NK-92 treated with Interleukin-12 subunit alpha and Interleukin-12 subunit beta, amount 100 ng/mL, for 24 hours (cell line): ENCODE measurements at regions not wholly inside any gene's neighbourhood (a gene's known extent, or its start where the extent isn't known, plus 50 kb on each side); places are given as distances from the start of the nearest gene placed in this dataset.

Experiments
- DNase-seq: peaks from one replicate; lab custom pipeline; 2025; lab: John Stamatoyannopoulos, UW

DNA sequence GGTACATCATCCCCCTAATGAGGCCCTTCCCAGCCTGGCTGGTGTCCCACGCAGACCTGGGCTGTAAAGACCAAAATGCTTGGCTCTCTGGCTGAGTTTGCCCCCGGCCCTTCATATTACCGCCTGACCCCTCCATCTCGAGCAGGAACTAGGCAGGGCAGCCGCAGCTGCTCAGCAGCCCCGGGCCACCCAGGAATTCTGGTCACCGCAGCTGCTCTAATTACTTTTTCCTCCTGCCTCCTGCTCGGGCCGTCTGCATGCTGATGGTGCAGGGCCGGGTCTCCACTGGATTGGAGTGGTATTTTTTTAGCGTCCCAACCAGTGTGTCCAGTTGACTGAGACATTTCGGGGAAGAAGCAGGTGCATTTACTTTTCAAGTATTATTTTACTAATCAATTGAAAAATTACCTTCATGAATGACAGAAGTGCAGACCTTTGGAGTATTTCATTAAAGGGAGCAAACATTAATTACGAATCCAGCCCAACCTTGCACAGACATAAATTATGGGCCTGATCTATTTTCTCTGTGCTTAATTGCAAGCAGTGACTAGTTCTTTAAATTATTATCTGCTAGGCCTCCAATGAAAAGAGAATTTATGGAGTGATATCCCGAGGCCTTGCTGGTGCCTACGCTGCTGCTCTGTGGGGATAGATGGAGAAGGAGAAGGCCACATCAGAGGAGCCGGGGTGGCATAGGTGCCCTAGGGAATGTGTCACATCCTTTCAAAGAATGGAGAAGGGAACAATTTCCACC, 176.2 kb downstream of the CYLD start:
- DNase-seq = no peak

DNA sequence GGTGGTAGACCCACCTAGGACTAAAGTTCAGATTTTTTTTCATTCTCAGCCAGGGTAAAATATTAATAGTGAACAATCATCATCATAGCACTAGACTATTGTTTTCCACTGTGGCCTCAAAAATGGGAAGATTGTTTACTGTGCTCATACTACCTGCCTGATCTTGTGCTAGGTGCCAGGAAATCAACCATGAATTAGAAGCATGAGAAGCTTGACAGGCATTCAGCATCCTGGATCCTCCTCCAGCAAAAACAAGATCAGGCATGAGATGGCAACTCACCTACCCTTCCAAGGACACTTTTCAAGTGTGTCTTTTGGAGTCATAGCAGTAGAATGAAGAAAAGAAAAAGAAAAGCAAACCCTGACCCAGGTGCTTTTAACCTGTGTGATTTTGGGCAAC, 174.2 kb downstream of the CYLD start:
- DNase-seq = no peak

DNA sequence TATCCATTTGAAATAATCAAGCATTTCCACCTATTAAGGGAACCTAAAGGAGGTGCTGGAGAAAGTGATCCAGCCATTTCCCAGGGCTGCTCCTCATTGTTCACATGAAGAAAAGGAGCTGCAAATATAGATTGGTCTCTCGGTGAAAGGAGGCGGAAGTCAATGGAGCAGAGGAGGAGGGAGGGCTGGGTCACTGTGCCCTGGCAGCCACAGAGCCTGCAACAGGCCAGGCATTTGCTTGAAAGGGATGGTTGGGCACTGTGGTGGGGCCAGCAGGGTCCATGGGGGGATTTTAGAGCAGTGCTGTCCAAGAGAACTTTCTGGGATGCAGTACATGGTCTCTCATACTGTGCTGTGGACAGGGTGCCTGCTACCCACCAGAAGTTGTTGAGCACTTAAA, 173.2 kb downstream of the CYLD start:
- no peak for DNase-seq

- DNase-seq = no peak
These were observed 168.8 kb downstream of the CYLD start for GRCh38 chr16:50910736-50911100.

DNA sequence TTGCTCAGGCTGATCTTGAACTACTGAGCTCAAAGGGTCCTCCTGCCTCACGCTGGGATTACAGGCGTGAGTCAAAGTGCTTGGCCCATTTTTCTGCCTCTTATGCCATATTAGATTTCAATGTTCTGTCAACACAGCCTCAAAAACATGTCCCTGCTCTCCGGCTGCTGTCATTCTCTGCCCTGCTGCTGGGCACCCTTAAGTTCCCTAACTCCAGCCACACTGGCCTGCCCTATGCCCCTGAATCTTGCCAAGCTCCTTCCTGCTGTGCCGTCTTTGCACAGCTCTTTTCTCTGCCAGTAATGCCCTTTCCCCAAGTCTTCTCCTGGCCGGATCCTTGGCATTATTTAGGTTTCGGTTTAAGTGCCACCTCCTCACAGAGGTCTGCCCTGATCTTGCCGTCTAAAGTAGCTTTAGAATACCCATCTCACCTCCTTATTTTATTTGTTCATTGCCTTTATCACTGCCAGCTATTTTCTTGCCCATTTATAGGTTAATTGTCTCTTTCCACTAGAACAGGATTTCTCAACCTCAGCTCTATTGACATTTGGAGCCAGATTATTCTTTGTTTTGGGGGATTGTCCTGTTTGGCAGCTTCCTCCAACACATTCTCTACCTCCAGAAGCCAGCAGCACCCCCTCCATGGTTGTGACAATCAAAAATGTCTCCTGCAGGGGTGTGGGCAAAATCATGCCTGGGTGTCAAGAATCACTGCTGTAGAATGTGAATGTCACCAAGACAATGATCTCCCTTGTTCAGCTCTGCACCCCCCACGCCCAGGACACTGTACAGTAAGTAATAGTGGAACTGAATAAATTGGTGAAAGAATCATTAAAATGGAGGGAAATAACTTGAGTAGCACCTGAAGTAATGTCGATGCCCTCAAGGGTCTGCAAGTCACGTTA, 168.2 kb downstream of the CYLD start:
- no peak for DNase-seq

GRCh38 chr16:50908468-50908867, 166.6 kb downstream of the CYLD start:
- no peak for DNase-seq

GRCh38 chr16:50906454-50906853, 164.6 kb downstream of the CYLD start:
- DNase-seq = no peak

DNA sequence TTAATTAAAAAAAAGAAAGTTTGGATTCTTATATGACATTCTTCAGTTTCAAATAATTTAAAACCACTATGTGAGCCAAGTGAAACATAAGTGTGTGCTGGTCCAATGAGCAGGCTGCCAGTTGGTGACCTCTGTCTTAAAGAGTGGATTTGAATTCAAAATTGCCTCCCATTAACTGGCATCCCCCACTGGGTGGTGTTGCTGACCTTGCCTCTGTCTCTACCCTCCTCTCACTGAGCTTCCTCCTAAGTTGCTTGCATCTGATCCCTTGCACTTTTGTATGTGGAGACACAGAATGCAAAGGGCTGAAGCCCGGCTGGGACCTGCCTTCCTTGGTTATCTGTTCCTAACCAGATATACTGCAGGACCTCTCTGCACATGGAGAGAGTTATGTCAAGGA, 160.6 kb downstream of the CYLD start:
- DNase-seq = no peak

GRCh38 chr16:50901062-50901461, 159.2 kb downstream of the CYLD start:
- no peak for DNase-seq

DNA sequence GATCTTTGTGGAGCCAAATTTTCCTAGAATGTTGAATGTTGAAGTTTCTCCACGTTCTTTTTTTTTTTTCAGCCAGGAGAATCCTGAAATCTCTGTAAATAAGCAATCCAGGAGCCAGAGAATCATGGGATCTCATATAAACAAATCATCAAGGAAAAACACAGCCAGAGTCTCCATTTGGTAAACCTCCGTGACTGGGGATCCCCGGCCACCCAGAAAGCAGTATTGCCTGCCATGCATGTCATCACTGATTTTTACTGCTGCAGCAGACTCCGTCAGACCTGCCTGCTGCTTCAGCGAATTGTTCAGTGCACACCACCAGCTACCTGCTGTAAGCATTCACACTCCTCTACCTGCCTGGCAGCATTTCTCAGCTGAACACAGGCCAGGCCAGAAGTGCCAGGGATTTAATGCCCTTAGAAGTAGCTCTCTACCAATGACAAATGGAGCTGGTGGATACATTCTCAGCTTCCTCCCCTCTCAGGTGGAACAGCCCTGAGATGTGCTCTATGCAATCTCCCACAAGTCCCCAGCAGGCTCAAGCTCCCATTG, 158.6 kb downstream of the CYLD start:
- DNase-seq = no peak

GRCh38 chr16:50899951-50900350, 158.1 kb downstream of the CYLD start:
- DNase-seq = no peak

DNA sequence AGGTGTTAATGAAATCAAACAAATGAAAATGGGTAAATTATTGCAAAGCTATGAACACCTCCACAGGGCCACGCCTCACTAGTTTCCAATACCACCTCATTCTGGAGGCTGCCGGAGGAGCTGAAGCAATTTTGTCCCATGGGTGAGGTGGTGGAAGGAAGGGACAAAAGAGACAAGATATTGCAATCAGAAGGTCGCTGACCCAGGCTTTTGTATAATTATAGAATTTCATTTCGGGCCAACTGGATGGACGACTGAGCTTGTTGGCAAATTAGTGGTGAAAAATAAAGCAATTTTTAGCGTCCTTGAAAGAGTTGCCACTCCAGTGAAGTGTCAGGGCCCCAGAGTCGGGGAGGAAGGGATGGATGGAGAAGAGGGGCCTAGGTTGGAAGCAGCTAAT, 147.9 kb downstream of the CYLD start:
- no peak for DNase-seq

- no peak for DNase-seq
These were observed 147.4 kb downstream of the CYLD start for GRCh38 chr16:50889276-50889675.

DNA sequence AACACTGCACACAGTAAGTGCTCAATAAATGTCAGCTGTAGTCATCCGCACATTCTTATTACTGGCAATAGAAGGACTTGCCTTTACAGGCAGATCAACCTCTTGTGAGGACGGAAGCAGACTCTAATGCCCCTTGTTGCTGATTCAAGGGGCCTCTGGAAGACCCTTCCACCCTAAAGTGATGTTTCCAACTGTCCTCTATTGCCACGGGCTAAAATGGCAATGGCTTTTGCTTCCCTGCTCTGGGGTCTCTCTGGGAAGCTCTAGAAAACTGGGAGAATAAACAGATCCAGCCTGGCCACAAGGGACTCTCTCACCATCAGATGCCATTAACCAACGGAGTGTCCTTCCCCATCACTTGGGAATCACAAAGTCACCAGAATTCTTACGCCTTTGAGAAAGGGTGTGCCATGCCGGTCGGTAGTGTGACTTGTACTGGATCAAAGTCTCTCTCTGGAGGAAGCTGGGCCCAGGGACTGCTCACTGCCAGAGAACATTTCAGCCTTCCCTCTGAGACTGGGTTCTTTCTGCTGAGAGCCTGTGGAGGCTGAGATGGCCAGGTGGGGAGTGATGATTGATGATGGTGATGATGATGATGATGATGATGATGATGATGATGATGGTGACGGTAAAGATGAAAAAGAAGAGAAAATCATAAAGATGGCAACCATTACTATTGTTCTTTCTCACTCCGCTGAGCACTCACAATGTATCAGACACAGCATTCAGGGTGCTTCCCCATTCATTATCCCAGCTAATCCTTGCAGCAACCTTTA, 146.8 kb downstream of the CYLD start:
- DNase-seq = no peak

- no peak for DNase-seq
These were observed 145.8 kb downstream of the CYLD start for GRCh38 chr16:50887500-50888298.

GRCh38 chr16:50884066-50884860, 142.4 kb downstream of the CYLD start:
- no peak for DNase-seq

GRCh38 chr16:50881956-50882355, 140.1 kb downstream of the CYLD start:
- DNase-seq = no peak

GRCh38 chr16:50881331-50881830, 139.5 kb downstream of the CYLD start:
- no peak for DNase-seq

- DNase-seq = no peak
These were observed 139.0 kb downstream of the CYLD start for GRCh38 chr16:50880926-50881325.
